ENCODE measurements at regions not wholly inside any gene's neighbourhood (a gene's known extent, or its start where the extent isn't known, plus 50 kb on each side); places are given as distances from the start of the nearest gene placed in this dataset.
"Not testable (repeated sequence)": the region's sequence is repeated elsewhere in the genome, so short reads cannot be mapped to it uniquely, and the experiment has no call there.

GRCh38 chr13:63236667-63237396 is 1821.2 kb upstream of the PCDH20 start:
- not testable (repeated sequence) for TF ChIP-seq CTCF, POLR2A (IDR thresholded peaks at IDR 0.05)
